IPS-NIHi11 (cell line): ENCODE measurements at regions not wholly inside any gene's neighbourhood (a gene's known extent, or its start where the extent isn't known, plus 50 kb on each side); places are given as distances from the start of the nearest gene placed in this dataset.
A peak's percentile ranks its signal among the peaks of the same experiment; 100 is the strongest.

Source experiments
- DNase-seq: peaks from one replicate; pipeline ENCODE4 v3.0.0; 2012; ENCODE audit warnings: mixed read lengths, low spot score

DNA sequence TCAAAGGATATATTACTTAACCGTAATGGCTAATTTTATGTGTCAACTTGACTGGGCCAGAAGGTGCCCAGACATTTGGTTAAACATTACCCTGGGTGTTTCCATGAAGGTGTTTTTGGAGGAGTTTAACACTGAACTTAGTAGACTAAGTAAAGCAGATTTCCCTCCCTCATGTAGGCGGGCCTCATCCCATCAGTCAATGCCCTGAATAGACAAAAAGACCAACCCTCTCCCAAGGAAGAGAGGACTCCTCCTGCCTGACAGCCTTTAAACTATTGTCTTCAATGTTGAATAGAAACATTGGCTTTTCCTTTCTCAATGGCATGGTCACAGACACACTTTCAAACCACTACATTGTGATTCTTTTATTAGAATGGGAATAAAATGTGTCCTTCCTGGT lies 121.9 kb downstream of the SETD4 start:
- no peak for DNase-seq

DNA sequence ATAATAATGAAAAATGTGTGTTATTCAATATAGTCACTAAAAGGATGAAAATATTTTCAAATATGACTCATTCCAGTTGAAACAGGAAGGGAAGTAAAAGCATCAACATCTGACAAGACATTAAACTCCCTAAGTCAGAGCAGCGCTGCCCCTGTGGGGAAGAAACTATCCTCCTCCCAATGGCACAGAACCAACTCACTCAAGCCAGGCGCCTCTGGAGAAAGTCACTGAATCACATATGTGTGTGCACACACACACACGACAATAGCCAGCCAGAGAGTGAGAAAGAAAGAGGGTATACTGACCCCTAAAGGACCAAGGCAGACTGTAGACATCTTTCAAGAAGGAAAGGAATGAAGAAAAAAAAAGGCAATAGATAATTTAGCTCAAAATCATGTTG lies 126.9 kb downstream of the SETD4 start:
- no peak for DNase-seq

DNA sequence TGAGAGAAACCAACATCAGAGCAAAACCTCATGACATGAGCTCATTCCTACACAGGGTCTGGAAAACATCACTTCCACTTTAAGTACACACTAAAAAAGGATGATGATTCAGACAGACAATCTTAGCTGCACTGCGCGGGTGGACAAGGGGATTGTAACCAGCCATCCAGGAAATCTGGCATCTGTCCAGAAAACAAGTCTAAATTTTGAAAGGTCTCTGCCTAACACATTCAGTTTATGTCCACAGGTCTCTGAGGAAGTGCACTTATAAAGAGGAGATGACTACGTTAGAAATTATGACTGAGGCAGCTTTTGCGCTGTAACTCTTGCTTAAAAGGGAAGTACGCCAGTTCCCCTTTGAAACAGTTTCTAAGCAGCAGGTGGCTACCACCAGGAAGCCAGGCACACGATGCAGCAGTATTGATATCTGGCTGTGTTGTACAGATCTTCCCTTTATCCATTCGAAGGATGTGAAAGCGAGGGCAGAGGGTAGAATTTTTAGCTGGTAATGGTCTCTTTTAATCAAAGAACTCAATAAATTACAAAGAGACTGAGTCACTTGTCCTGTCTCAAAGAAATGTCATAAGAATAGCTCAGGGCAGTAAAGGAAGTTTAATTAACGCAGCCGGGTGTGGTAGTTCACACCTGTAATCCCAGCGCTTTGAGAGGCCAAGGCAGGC lies 128.0 kb downstream of the SETD4 start:
- no peak for DNase-seq

DNA sequence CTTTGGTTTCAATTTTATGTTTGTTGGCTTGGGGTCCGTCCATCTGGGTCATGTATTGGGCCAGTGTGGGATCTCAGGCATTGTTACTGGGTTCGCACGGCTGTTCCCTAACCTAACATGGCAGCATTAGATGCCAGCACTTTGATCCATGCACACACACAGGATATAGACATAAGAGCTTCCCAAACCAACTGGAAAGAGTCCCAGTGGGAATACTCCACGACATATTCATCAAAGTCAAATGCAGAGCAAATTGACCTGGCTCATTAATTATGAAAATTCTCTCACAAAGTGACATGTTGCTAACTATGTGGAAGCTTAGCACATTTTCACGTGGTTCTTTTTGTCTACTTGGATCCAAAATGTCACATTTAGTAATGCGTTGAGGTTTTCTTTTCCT lies 130.4 kb downstream of the SETD4 start:
- no peak for DNase-seq

DNA sequence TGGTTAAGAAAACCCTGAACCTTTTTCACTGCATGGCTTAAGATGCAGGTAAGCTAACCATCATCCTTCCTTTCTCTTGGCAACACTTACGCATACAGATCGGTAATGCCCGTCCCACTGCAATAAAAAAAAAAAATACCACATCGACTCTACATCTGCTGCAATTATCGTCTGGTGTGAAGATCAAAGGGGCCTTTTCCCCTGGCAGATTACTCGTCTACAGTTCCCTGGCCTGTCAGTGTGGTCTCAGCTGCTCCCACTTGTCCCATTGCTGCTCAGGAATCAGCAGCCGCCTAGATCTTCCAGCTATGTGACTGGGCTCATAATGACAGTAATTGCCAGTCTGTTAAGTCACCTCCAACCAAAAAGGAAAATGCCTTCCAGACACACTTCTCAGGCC lies 133.1 kb downstream of the SETD4 start:
- no peak for DNase-seq

DNA sequence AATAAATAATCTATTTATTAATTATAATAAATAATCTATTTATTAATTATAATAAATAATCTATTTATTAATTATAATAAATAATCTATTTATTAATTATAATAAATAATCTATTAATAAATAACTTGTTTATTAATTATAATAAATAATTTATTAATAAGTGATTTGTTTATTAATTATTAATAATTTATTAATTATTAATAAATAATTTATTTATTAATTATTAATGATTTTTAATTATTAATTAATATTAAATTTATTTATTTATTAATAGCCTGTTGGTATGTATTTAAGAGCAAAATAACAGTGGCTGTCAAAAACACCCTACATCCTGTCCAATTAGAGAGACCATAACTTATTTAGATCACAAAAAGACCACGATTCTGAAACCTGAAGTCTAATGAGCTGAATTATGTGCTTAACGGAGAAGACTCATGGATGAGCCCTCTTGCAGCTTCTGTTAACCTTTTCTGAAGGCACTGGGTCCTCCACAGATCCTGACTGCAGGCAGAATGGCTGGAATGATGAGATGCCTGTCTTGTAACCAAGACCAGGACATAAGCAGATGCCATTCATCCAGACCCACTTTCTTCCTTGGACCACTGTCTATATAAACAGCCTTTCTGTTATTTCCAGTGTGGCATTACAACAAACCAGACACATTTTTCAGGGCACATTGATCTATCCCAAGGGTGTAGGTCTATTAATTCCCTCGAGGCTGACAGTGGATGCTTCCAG lies 134.2 kb downstream of the SETD4 start:
- DNase-seq: no peak

DNA sequence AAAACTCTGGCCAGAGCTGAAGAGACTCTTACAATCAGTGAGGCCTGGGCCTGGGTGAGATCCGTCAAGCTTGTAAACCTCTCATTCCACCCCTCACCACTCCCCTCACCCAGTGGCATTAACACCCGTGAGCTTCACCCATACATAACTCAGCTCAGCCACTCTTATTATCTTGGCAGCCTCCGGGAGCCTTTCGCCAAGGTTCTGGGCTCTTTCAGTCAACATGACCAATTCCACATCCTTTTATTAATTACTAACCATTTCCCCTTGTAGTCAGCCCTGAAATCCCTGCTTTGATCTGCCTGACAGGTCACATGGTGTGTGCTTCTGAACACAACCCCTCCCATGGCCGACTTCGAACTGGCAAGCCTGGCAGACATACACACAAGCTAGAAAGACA lies 134.8 kb downstream of the SETD4 start:
- DNase-seq: no peak

DNA sequence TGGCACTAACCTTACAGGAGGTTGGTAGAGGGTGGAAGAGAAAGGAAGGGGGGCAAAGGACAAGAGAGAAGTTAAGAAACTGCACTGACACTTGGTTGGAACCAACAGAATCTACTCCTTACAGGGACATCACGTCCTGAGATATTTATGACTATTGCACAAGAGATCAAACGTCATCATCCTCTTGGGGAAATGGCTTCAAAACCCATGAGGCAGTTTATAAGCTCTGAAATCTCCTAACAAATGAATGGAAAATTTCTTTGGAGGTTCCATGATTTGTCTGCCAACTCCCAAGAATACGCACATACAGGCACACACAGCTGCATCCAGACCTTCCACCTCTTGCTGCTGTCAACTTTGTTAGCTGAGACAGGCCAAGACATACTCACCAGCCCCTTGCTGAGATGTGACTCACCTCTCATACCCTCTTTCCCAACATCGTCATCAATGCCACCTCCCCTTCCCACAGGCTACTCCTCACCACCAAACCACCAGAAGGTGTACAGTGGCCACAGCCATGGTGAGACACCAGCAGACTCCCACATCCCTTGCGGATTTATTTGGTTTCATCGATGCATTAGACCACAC lies 135.5 kb downstream of the SETD4 start:
- DNase-seq: no peak

DNA sequence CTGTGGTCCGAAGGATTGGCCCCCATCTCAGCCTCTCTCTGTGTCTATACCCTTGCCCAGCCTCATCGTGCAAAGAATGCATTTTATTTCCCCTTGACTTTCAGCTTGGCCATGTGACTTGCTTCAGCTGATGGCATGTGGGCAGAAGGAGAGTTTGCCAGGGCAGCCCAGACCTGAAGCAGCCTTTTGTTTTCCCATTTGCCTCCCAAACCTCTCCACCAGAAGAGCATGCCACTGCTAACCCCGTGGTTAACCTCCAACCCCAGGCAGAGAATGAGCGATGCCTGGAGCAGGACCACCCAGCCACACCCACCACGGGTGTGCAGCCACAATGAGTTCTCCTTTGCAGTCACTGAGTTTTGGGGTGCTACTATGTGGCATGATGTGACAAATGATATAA lies 136.4 kb downstream of the SETD4 start:
- no peak for DNase-seq

DNA sequence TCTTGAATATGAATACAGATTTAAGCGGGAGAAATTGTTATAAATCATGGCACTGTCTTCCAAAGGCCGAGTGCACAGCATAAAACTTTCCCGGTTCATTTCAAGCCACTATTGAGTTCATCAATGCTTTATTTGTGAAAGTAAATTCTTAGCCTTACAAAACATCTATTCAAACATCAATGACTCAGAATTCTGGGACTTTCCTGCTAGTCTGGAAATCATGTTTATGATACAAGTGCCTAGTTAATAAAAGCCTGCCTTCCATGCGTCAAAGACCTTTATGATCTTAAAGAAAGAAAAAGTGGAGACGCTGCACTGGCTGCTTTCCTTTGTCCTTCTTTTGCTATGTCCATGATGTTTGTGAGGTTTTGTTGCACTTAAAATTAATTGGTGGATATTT lies 137.7 kb downstream of the SETD4 start:
- no peak for DNase-seq

DNA sequence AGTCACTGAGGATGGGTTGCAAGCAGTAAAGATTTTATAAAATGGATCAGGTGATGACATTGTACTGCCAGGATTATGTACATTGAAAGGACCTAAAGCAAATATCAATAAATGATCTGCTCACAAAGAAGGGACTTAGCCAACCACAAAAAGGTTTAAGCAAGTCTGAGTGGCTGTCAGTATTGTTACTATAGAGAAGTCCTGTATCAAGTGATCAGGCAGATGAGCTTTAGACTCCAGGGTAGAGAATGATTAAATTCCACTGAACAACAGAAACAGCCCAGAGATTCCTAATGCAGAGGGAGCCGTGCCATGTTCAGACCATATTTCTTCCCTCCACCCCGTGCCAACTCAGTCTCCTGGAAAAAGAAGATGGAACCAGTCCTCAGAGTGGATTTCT lies 138.9 kb downstream of the SETD4 start:
- no peak for DNase-seq

DNA sequence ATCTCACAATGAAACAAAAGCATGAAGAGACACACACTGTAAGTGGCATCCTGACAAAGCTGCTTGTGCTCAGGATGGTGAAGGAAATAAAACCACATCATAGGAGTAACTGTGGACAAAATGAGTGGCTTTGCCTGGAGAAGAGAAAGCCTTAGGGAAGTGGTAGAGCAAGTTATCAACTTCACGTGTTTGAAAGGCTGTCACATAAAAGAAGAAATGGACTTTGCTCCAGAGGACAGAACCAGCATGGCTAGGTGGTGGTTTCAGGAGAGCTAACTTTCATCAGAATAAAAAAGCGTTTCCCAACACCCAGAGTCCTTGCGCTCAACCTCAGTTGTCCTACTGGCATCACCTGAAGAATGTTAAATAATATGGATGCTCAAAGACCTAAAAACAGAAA lies 139.9 kb downstream of the SETD4 start:
- no peak for DNase-seq

DNA sequence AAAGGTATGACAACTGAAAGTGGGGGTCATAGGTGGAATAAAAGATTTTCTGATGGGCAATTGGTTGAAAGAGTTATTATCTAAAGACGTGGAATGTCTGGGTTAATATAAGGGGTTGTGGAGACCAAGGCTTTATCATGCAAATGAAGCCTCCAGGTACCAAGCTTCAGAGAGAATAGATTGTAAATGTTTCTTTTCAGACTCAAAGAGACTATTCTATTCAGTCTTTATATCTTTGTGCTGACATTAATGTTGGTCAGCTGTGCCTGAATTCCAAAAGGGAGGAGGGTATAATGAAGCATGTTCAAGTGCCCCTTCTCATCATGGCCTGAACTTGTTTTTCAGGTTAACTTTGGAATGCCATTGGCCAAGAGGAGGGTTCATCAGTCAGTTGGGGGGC lies 145.3 kb downstream of the SETD4 start:
- no peak for DNase-seq

DNA sequence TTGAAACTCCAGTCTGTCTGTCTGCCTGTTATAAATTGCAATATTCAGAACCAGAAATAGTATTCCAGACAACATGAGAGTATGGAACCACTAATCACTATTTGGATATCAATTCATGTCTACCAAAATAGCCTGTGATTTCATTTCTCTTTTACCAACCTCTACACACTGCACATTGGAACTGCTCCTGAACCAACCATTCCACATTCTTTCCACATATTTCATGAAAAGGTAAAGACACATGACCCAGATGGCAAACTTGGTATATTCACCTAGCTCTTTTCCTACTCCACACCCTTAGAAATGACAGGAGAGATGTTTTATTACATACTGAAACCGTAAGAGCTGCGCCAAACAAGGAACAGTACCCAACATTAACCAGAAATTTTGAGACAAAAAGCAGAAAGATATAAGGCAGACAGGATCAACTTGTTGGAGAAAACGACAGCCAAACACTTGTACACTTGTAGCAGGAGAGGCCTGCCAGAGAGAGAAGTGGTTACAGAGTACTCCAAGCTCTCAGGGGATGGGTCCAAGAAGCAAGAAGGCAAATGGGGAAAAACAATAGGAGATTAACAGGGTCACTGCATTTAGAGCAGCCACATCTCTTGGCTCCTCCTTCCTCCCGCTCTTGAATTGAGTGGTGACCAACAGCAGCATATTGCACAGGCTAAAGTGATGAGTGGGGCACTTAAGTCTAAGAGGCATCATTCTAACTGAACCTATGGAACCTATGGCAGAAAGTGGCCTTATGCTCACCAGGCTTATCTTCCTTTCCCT lies 148.7 kb downstream of the SETD4 start:
- no peak for DNase-seq

DNA sequence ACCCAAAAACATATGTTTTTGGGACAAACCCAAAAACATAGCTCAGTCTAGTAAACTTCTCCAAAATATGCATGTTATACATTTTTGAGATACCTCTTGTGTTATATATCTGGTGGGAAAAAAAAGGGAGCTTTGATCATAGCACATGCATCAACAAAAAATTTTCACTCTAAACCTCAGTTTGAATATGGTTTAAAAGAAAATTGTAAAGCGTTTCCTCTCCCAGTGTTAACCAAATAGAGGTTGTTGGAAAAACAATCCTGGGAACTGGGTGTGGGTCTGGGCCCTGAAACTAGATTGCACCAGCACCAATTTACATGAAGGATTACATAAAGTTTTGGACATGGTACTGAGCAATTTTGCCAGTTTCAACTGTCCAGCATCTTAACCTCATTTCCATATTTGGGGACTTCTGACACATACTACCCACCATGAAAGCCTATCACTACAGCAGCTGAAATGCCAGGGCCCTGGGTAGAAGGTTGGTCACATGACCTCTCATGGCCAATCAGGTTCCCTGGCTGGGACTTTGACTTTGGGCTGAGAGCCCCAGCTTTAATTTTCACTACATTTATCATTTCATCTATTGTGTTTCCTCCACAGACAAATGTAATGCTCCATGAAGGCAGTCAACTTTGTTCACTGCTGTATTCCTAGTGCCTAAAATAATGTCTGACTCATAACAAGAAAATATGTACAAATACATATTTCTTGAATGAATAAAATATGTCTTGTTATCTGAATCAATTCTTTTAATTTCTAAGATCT lies 150.7 kb downstream of the SETD4 start:
- peak; percentile 36 for DNase-seq

DNA sequence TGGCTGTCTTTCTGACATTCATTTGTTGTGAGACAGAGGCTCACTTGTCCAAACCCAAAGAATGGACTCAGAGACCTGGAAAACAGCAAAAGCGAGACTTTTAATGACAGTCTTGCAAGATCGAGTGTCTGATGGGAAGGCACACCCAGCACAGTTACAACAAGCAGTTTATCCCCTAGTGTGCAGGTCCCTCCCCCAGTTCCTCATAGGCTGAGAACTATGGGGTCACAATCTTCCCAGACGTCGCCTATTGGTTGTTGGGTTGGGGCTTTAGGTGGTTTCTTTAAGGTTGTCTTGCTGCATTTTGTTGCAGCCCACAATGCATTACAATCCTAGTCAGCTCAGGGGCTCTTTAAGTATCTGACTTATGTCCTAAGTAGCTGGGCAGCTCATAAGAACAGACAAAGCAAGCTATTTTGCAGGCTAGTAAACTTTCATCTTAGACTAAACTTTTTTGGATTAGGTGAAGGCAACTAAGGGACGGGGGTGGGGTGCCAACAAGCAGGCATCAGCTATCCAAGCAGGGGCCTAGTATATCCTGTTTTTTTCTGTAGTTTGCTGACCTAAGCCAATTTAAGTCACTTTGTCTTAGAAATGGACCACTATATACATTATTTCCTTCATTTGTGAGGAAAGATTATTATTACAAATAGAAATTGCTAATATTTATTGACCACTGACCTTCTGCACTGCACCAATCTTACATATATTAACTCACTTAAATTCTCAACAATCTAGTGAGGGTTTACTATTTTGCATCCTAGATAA lies 151.8 kb downstream of the SETD4 start:
- no peak for DNase-seq

DNA sequence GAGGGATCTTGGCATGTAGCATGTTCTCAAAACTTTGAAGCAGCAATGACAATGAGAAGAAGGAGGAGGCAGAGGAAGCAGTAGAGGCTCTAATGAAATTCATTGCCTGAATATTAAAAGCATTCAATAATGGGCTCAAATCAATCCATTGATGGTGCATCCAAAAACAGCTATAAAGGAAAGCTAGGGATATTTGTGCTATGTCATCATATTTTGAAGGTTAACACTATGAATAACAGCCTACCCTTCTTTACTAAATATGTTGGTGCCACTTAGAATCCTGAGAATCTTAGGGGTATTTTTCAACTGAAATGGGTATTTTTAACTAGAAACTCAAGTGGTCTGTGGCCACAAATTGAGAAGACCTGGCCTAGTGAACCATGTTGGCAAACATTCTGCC lies 153.7 kb downstream of the SETD4 start:
- no peak for DNase-seq

DNA sequence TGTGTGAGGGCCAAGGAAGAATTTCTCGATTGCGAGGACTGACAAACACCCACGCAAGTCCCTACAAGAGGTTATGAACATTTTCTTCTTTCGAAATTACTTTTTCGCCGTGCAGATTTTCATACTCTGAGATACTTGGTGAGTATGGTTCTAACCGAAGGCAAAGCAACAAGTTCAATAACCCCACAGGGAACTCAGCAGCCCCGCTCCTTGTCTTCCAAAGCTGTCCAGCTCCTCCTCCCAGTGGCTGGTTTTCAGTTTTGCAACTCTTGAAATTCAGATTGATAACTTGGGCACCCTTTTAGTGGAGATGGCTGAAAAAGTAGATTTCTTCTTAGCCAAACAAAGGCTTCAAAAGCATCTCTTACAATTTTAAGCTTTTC lies 154.4 kb downstream of the SETD4 start:
- no peak for DNase-seq

DNA sequence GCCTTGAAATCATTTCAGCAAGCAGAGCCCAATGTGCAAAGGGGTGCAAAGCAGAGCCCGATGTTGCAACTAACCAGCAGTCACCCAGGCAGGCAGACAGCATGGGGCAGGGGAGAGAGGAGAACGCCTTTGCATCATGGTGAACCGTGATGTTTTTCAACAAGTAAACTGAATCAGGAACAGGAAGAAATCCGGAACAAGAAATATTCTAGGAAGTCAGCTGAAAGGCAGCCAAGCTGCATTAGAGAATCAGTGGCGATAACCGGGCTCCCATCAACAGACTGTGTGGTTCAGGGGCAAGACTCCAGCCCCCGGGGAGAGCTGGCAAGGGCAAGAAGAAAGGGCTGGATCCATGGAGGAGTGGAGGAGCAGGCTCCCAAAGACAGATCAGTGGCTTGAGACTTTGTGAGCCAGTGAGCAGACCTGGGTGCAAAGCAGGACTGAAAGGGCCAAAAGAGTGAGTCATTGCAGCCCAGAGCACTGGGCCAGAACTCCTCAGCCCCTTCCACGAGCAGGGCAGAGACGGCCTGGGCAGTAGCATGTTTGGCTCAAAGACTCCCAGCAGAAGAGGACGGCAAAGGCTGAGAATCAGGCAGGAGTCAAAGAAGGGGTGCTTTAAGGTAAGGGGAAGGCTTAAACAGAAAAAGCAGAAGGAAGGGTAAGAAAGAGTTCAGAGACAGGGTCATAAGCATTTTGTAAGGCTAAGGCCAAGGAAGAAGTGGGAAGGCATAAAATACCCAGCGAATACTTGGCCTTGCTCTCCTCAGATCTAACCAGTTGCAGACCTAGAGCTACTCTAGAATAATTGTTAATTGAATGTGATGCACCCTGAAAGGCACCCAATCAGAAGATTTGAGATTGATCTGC lies 155.0 kb downstream of the SETD4 start:
- DNase-seq: no peak

DNA sequence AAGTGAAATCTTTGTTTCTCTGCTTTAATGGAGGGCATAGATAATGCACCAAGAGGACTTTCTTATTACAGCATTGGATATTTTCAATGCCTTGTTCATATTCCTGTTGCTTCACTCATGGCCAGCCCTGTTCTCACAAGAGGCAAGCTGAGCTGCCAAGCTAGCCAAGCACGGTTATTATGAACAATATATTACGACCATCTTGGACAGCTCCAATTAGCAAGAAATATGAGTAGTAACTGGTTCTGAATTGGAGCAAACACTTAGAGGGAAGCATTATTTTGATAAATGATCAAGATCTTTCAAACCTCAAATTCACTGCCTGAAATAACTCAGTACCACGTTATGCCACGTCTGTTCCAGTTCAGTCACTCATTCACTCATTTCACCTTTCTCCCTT lies 159.8 kb downstream of the SETD4 start:
- DNase-seq: no peak
